GM12801 (cell line): ENCODE measurements at regions not wholly inside any gene's neighbourhood (a gene's known extent, or its start where the extent isn't known, plus 50 kb on each side); places are given as distances from the start of the nearest gene placed in this dataset.

Source experiments
- TF ChIP-seq, protein P1 (sequence below): IDR thresholded peaks from one replicate; pipeline ENCODE4 v1.5.1; 2011; ENCODE audit warnings: control low read depth; ENCODE audit not compliant: insufficient read length; ENCODE audit errors: extremely low read depth

DNA sequence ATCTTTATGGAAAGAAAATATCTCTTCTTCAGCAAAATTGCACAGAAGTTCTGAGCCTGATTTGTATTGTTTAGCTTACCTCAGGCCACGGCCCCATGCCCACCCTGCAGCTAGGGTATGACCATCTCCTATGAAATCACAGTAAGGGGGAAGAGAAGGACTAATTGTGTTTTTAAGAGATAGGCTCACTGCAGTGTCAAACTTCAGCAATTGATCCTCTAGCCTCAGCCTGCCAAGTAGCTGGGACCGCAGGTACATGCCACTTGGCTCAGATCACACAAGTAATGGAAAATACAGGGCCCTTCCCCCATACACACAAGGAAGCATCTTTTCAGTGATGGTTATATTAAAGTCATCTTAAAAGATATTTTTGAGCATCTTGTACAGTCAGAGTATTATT, 60.0 kb downstream of the DMAC1 start:
- TF ChIP-seq, protein P1, sequence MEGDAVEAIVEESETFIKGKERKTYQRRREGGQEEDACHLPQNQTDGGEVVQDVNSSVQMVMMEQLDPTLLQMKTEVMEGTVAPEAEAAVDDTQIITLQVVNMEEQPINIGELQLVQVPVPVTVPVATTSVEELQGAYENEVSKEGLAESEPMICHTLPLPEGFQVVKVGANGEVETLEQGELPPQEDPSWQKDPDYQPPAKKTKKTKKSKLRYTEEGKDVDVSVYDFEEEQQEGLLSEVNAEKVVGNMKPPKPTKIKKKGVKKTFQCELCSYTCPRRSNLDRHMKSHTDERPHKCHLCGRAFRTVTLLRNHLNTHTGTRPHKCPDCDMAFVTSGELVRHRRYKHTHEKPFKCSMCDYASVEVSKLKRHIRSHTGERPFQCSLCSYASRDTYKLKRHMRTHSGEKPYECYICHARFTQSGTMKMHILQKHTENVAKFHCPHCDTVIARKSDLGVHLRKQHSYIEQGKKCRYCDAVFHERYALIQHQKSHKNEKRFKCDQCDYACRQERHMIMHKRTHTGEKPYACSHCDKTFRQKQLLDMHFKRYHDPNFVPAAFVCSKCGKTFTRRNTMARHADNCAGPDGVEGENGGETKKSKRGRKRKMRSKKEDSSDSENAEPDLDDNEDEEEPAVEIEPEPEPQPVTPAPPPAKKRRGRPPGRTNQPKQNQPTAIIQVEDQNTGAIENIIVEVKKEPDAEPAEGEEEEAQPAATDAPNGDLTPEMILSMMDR, result no peak

DNA sequence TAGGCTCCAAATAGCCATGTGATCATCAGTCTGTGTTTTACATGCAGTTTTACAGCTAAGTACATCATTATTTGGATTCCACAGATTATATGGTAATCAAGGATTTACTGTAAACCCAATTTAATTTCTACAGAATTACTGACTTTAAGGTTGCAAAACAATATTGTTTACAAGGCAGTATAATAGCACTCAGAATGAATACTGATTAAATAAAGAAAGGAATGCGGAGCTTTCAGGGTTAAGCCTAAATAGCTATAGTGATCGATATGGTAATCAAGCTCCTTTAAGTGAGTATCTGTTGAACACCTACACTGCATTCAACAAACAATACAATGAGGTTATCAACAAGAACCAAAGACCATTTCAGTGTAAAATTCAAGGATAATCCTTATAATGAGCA, 64.3 kb downstream of the DMAC1 start:
- TF ChIP-seq, protein P1, result no peak

DNA sequence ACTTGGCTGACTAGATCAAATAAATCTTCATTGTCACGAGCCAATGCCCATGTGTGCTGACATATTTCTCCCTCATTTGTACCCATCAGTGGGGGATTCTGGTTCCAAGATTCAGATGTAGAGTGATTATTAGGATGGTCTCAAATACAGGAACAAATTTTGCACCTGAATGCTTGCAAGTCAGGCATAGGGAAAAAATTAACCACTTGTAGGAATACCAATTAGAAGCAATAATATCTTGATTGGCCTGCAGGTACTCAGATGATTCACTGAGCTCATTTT, 69.5 kb downstream of the DMAC1 start:
- TF ChIP-seq, protein P1, result no peak

DNA sequence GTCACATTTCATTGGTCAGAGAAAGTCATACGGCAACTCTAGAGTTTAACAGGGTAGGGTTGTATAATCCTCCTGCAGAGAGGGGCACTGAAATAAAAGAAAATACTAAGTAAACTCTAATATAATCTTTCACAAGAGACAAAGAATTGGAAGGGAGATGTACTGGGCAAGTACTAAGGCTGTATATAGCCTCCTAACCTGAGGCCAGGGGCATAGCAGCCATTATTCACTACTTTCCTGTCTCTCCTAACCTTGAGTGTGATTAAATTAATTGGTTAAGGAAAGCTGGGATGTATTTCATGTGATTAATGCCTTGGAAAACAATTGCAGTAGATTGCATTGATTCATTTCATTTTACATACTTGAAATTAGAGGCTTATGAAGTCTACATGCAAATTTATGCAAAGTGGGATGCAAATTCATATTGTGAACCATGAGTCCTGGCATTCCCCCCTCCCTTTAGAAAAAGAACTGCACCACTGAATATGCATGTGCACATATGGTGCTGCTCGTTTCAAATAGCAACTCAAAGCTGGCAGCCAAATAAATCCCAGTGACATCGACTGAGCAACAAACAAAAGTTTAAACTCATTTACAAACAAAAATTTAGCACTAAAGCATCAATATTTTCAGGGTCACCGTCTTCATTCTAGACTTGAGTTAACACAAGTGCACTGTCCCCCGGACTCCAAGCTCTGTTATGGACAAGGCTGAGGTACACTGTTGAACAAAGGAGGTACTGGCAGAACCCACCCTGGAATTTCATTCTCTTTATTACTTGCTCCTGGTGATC, 70.0 kb downstream of the DMAC1 start:
- TF ChIP-seq, protein P1, result no peak

DNA sequence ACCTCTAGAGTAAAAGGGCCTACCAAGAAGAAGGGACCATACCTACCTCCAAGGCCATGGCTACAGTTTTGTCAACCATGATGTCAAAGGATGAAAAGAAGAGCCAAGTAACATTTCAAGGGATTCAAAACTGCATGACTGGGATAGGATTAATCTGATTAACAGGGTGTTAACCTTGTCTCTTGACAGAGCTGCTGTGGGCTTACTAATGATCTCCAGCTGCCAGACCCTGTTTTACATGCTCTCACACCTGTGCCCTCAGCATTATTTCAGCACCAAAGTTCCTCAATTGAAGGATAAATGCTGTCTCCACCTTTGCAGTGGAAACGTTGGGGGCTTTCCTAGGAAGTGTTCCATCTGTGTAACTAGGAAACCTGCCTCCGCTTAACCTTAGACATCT, 78.3 kb downstream of the DMAC1 start:
- TF ChIP-seq, protein P1, result no peak

DNA sequence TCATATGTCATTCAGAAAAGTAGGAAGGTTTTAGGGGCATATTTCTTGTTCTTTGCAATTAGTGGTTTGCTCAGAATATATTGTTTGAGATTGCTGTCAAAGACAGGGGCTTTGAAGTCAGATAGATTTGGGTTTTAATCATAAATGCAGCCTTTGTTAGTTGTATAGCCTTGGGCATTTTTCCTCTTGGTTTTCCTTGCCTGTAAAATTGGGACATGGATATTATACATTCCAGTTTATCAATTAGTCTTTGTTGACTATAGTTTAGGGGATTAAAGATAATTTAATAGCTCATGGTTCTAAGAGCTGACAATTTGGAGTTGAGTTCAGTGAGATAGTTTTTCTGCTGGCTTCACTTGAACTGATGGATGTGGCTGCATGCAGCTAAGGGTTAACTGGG, 88.9 kb downstream of the DMAC1 start:
- TF ChIP-seq, protein P1, result no peak

DNA sequence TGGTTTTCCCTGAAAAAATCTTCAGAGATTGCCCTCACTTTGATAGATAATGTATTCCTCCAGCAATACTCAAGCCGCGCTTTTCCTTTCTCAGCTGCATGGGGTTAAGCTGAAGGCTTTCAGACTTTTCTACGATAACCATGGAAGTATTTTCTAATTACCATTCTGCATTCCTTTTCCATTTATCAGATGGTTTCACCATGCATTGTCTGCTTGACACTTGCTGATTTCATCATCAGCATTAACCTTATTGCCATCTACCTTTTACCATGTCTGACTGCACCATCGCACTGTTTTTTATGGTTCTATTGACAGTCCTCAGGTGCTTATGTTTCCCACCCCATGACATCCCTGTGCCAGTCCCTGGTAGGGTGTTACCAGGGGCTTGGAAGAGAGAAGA, 91.6 kb downstream of the DMAC1 start:
- TF ChIP-seq, protein P1, result no peak
